HepG2 (cell line): ENCODE measurements at regions not wholly inside any gene's neighbourhood (a gene's known extent, or its start where the extent isn't known, plus 50 kb on each side); places are given as distances from the start of the nearest gene placed in this dataset.

Experiments used
- ATAC-seq: fragments of 200-7000 bp; cut with Tn5 transposase; 3 replicates; pipeline ENCODE4 v1.9.1; 2020; ENCODE audit warnings: mild to moderate bottlenecking, moderate library complexity
- BruUV-seq: library from RNA; stranded (reverse); fragments of 400-500 nt; replicated peaks from 2 replicates; lab custom pipeline; 2021; lab: Mats Ljungman, UMichigan
- CTCF ChIA-PET: fragments of 300-600 bp; formaldehyde crosslinking; extraction: SDS; loops from one replicate; lab custom pipeline; 2021; ENCODE audit warnings: low total read pairs, inconsistent platforms, low intra/inter-chr PET ratio; lab: Yijun Ruan, JAX
- POLR2A ChIA-PET: fragments of 350-600 bp; sonication (Branson Sonifier 250); formaldehyde crosslinking; loops from one replicate; lab custom pipeline; 2020; ENCODE audit warnings: antibody characterized with exemption, inconsistent platforms; lab: Yijun Ruan, JAX
- DNase-seq: peaks from one replicate; pipeline ENCODE4 v3.0.0-alpha.2; 2015; ENCODE audit warnings: low spot score
- FAIRE-seq: peaks from 3 replicates; lab custom pipeline; 2011; peaks lifted over from hg19 to GRCh38; lab: Jason Lieb, UNC
- H2AFZ ChIP-seq: one replicate; pipeline ENCODE4 v1.6.1; 2011; ENCODE audit warnings: low read length, inconsistent platforms
- H3K27ac ChIP-seq: fragments of 300-600 bp; 3 replicates; pipeline ENCODE4 v1.8.0; 2011; ENCODE audit warnings: mixed run types, mild to moderate bottlenecking, mixed read lengths, low read length, inconsistent platforms; ENCODE audit not compliant: insufficient read depth; ENCODE audit errors: extremely low read length
- H3K27me3 ChIP-seq, 2 experiments: fragments of 200-600 bp in 1 of 2; 2 replicates in 1 of 2; 3 replicates in 1 of 2; pipeline versions ENCODE4 v1.6.0 to v1.8.0; 2011; ENCODE audit warnings: low read length in 2 of 2, mild to moderate bottlenecking in 2 of 2, moderate library complexity in 2 of 2, inconsistent platforms in 1 of 2; ENCODE audit not compliant: insufficient read depth in 2 of 2, control insufficient read depth in 1 of 2
- H3K36me3 ChIP-seq, 2 experiments: fragments of 200-600 bp in 1 of 2; replicated peaks in 1 of 2; 2 replicates in 1 of 2; 3 replicates in 1 of 2; pipeline versions ENCODE4 v1.5.1 to v1.8.0; 2011; ENCODE audit warnings: low read length in 2 of 2, inconsistent platforms in 1 of 2; ENCODE audit not compliant: insufficient read depth in 2 of 2, control insufficient read depth in 1 of 2
- H3K4me1 ChIP-seq: 2 replicates; pipeline ENCODE4 v1.5.1; 2012; ENCODE audit warnings: low read length, inconsistent platforms; ENCODE audit not compliant: insufficient read depth
- H3K4me2 ChIP-seq: 2 replicates; pipeline ENCODE4 v1.6.0; 2011; ENCODE audit warnings: low read depth, low read length, inconsistent platforms
- H3K4me3 ChIP-seq, 3 experiments: fragments of 200-600 bp in 1 of 3; sonication (generic), shearing (Covaris generic) in 1 of 3; replicated peaks in 1 of 3; 2 replicates each; pipeline ENCODE4 v1.5.1; 2011 to 2016; ENCODE audit warnings: low read length in 3 of 3, inconsistent platforms in 2 of 3, low read depth in 2 of 3, mild to moderate bottlenecking in 2 of 3, control low read depth in 1 of 3, mixed read lengths in 1 of 3; ENCODE audit not compliant: insufficient read depth in 1 of 3
- H3K79me2 ChIP-seq: one replicate; pipeline ENCODE4 v1.6.1; 2011; ENCODE audit warnings: low read length, inconsistent platforms; ENCODE audit not compliant: insufficient read depth
- H3K9ac ChIP-seq: 2 replicates; pipeline ENCODE4 v1.6.0; 2011; ENCODE audit warnings: mild to moderate bottlenecking, low read depth, low read length, inconsistent platforms; ENCODE audit not compliant: insufficient read depth
- H3K9me3 ChIP-seq: 2 replicates; pipeline ENCODE4 v1.5.1; 2012; ENCODE audit warnings: mild to moderate bottlenecking, low read length
- H4K20me1 ChIP-seq: 2 replicates; pipeline ENCODE4 v1.6.0; 2011; ENCODE audit warnings: inconsistent platforms, mild to moderate bottlenecking, low read length, moderate library complexity; ENCODE audit not compliant: insufficient read depth
- AHR ChIP-seq: IDR thresholded peaks from 2 replicates; pipeline ENCODE4 v1.6.1; 2018; ENCODE audit warnings: missing genetic modification reagents, missing compliant biosample characterization
- FOSL2 ChIP-seq: sonication (generic); formaldehyde crosslinking; IDR thresholded peaks from 2 replicates; pipeline ENCODE4 v1.4.0; 2020; ENCODE audit warnings: missing genetic modification reagents
- HNRNPH1 ChIP-seq: fragments of 200-400 bp; formaldehyde crosslinking; optimal IDR thresholded peaks from 2 replicates; pipeline ENCODE3; 2017; ENCODE audit warnings: mild to moderate bottlenecking, low read depth, low read length
- ONECUT2 ChIP-seq: sonication (generic); formaldehyde crosslinking; IDR thresholded peaks from 2 replicates; pipeline ENCODE4 v1.4.0; 2020; ENCODE audit warnings: missing genetic modification reagents
- RARA ChIP-seq: IDR thresholded peaks from 2 replicates; pipeline ENCODE4 v1.6.1; 2016; ENCODE audit warnings: missing genetic modification reagents, missing compliant biosample characterization
- SMAD1 ChIP-seq: sonication (generic); formaldehyde crosslinking; IDR thresholded peaks from 2 replicates; pipeline ENCODE4 v1.4.0; 2020; ENCODE audit warnings: missing genetic modification reagents, low read depth, mild to moderate bottlenecking, borderline replicate concordance
- SP1 ChIP-seq, 2 experiments: fragments of 450-650 bp in 1 of 2; sonication (generic) in 1 of 2; formaldehyde crosslinking in 1 of 2; IDR thresholded peaks; 2 replicates each; pipeline versions ENCODE4 v1.4.0 to v1.6.1; 2016 to 2020; ENCODE audit warnings: missing genetic modification reagents in 1 of 2
- STAG1 ChIP-seq: sonication (generic); formaldehyde crosslinking; IDR thresholded peaks from 2 replicates; pipeline ENCODE4 v1.4.0; 2020; ENCODE audit warnings: missing genetic modification reagents
- ZNF160 ChIP-seq: sonication (generic); formaldehyde crosslinking; IDR thresholded peaks from 2 replicates; pipeline ENCODE4 v1.8.0; 2022; ENCODE audit warnings: mild to moderate bottlenecking, inconsistent platforms, missing genetic modification reagents
- WGBS: methylation state at CpG from one replicate; pipeline ENCODE4 v1.1.6; 2017; ENCODE audit warnings: low lambda C conversion rate; 5-methylcytosine and 5-hydroxymethylcytosine counted together
- in situ Hi-C: cut with HindIII; loops from 2 replicates; pipeline ENCODE4 v1.10.0; 2017; ENCODE audit warnings: low pct_unique_long_range_greater_than_20kb; ENCODE audit not compliant: extremely low pct_ligation_motif_present
- intact Hi-C: fragments of 100-400 bp; cut with micrococcal nuclease; formaldehyde crosslinking; loops from one replicate; pipeline ENCODE4 v1.10.0; 2022; ENCODE audit not compliant: unreplicated experiment
- TF ChIP-seq, protein P1 (sequence below): sonication (generic); formaldehyde crosslinking; IDR thresholded peaks from 2 replicates; pipeline ENCODE4 v1.4.0; 2020; ENCODE audit warnings: missing genetic modification reagents, mild to moderate bottlenecking, borderline replicate concordance
- TF ChIP-seq, protein P2 (sequence below): sonication (generic); formaldehyde crosslinking; conservative IDR thresholded peaks from 2 replicates; pipeline ENCODE4 v1.8.0; 2022; ENCODE audit warnings: missing genetic modification reagents

DNA sequence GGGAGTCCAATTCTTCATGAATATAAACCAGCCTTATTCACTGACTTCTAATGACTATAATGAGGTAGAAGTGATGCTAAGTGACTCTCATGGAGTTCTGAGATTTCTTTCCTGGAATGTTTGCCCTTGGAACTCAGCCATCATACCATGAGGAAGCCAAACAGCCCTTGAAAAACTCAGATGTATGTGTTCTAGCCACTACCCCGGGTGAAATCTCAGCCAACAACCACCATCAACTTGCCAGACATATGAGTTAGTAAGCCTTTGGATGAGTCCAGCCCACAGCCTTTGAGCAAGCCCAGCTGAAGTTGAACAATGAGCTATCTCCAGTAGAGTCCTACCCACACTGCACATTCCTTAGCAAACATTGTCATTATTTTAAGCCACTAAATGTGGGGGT is 149.5 kb downstream of the SLC6A15 start:
- CTCF ChIA-PET, result no interaction called here
- TF ChIP-seq, protein P1, sequence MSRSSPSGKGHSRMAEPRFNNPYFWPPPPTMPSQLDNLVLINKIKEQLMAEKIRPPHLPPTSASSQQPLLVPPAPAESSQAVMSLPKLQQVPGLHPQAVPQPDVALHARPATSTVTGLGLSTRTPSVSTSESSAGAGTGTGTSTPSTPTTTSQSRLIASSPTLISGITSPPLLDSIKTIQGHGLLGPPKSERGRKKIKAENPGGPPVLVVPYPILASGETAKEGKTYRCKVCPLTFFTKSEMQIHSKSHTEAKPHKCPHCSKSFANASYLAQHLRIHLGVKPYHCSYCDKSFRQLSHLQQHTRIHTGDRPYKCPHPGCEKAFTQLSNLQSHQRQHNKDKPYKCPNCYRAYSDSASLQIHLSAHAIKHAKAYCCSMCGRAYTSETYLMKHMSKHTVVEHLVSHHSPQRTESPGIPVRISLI, result no peak
- TF ChIP-seq AHR (CRISPR knock-in tag), result no peak
- TF ChIP-seq STAG1 (CRISPR knock-in tag), result no peak
- TF ChIP-seq ZNF160 (CRISPR knock-in tag), result no peak
- TF ChIP-seq HNRNPH1, result no peak
- no peak for TF ChIP-seq ONECUT2 (CRISPR knock-in tag)
- no peak for TF ChIP-seq SP1 (IDR thresholded peaks at IDR 0.05)
- TF ChIP-seq SP1 (CRISPR knock-in tag; IDR thresholded peaks at IDR 0.05), result no peak
- TF ChIP-seq RARA (CRISPR knock-in tag), result no peak
- TF ChIP-seq, protein P2, sequence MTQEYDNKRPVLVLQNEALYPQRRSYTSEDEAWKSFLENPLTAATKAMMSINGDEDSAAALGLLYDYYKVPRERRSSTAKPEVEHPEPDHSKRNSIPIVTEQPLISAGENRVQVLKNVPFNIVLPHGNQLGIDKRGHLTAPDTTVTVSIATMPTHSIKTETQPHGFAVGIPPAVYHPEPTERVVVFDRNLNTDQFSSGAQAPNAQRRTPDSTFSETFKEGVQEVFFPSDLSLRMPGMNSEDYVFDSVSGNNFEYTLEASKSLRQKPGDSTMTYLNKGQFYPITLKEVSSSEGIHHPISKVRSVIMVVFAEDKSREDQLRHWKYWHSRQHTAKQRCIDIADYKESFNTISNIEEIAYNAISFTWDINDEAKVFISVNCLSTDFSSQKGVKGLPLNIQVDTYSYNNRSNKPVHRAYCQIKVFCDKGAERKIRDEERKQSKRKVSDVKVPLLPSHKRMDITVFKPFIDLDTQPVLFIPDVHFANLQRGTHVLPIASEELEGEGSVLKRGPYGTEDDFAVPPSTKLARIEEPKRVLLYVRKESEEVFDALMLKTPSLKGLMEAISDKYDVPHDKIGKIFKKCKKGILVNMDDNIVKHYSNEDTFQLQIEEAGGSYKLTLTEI (CRISPR knock-in tag), result no peak
- no peak for TF ChIP-seq SMAD1 (CRISPR knock-in tag)
- TF ChIP-seq FOSL2 (CRISPR knock-in tag), result no peak
- Histone ChIP-seq H3K27ac (no peak overlapping the region), H3K27me3 (no peaks in the 10 kb centered on the region), H3K9ac (no peak overlapping the region), H3K4me3 (no peak overlapping the region), H3K36me3 (no peaks in the 10 kb centered on the region), H3K79me2 (no peaks in the 10 kb centered on the region), H3K9me3 (no peaks in the 10 kb centered on the region), H4K20me1 (no peaks in the 10 kb centered on the region), H3K4me2 (no peak overlapping the region), H2AFZ (no peak overlapping the region), H3K4me1 (no peaks in the 10 kb centered on the region)
- no TSS peak for BruUV-seq
- FAIRE-seq, result no peak
- 0% methylated on average over 1 of the region's 1 CpG for WGBS
- no peak for DNase-seq
- POLR2A ChIA-PET, result no interaction called here
- in situ Hi-C loops (no loop called here), intact Hi-C loops (no loop called here)
- ATAC-seq, result no peak
